HepG2 (cell line): ENCODE measurements at regions not wholly inside any gene's neighbourhood (a gene's known extent, or its start where the extent isn't known, plus 50 kb on each side); places are given as distances from the start of the nearest gene placed in this dataset.
A peak's percentile ranks its signal among the peaks of the same experiment; 100 is the strongest.

ENCODE experiments used
- ATAC-seq: fragments of 200-7000 bp; cut with Tn5 transposase; 3 replicates; pipeline ENCODE4 v1.9.1; 2020; ENCODE audit warnings: mild to moderate bottlenecking, moderate library complexity
- BruUV-seq: library from RNA; stranded (reverse); fragments of 400-500 nt; replicated peaks from 2 replicates; lab custom pipeline; 2021; lab: Mats Ljungman, UMichigan
- CTCF ChIA-PET: fragments of 300-600 bp; formaldehyde crosslinking; extraction: SDS; loops from one replicate; lab custom pipeline; 2021; ENCODE audit warnings: low total read pairs, inconsistent platforms, low intra/inter-chr PET ratio; lab: Yijun Ruan, JAX
- POLR2A ChIA-PET: fragments of 350-600 bp; sonication (Branson Sonifier 250); formaldehyde crosslinking; loops from one replicate; lab custom pipeline; 2020; ENCODE audit warnings: antibody characterized with exemption, inconsistent platforms; lab: Yijun Ruan, JAX
- DNase-seq: peaks from one replicate; pipeline ENCODE4 v3.0.0-alpha.2; 2015; ENCODE audit warnings: low spot score
- FAIRE-seq: peaks from 3 replicates; lab custom pipeline; 2011; peaks lifted over from hg19 to GRCh38; lab: Jason Lieb, UNC
- H2AFZ ChIP-seq: one replicate; pipeline ENCODE4 v1.6.1; 2011; ENCODE audit warnings: low read length, inconsistent platforms
- H3K27ac ChIP-seq: fragments of 300-600 bp; 3 replicates; pipeline ENCODE4 v1.8.0; 2011; ENCODE audit warnings: mixed run types, mild to moderate bottlenecking, mixed read lengths, low read length, inconsistent platforms; ENCODE audit not compliant: insufficient read depth; ENCODE audit errors: extremely low read length
- H3K27me3 ChIP-seq, 2 experiments: fragments of 200-600 bp in 1 of 2; 2 replicates in 1 of 2; 3 replicates in 1 of 2; pipeline versions ENCODE4 v1.6.0 to v1.8.0; 2011; ENCODE audit warnings: low read length in 2 of 2, mild to moderate bottlenecking in 2 of 2, moderate library complexity in 2 of 2, inconsistent platforms in 1 of 2; ENCODE audit not compliant: insufficient read depth in 2 of 2, control insufficient read depth in 1 of 2
- H3K36me3 ChIP-seq, 2 experiments: fragments of 200-600 bp in 1 of 2; replicated peaks in 1 of 2; 2 replicates in 1 of 2; 3 replicates in 1 of 2; pipeline versions ENCODE4 v1.5.1 to v1.8.0; 2011; ENCODE audit warnings: low read length in 2 of 2, inconsistent platforms in 1 of 2; ENCODE audit not compliant: insufficient read depth in 2 of 2, control insufficient read depth in 1 of 2
- H3K4me1 ChIP-seq: 2 replicates; pipeline ENCODE4 v1.5.1; 2012; ENCODE audit warnings: low read length, inconsistent platforms; ENCODE audit not compliant: insufficient read depth
- H3K4me2 ChIP-seq: 2 replicates; pipeline ENCODE4 v1.6.0; 2011; ENCODE audit warnings: low read depth, low read length, inconsistent platforms
- H3K4me3 ChIP-seq, 3 experiments: fragments of 200-600 bp in 1 of 3; sonication (generic), shearing (Covaris generic) in 1 of 3; replicated peaks in 1 of 3; 2 replicates each; pipeline ENCODE4 v1.5.1; 2011 to 2016; ENCODE audit warnings: low read length in 3 of 3, inconsistent platforms in 2 of 3, low read depth in 2 of 3, mild to moderate bottlenecking in 2 of 3, control low read depth in 1 of 3, mixed read lengths in 1 of 3; ENCODE audit not compliant: insufficient read depth in 1 of 3
- H3K79me2 ChIP-seq: one replicate; pipeline ENCODE4 v1.6.1; 2011; ENCODE audit warnings: low read length, inconsistent platforms; ENCODE audit not compliant: insufficient read depth
- H3K9ac ChIP-seq: 2 replicates; pipeline ENCODE4 v1.6.0; 2011; ENCODE audit warnings: mild to moderate bottlenecking, low read depth, low read length, inconsistent platforms; ENCODE audit not compliant: insufficient read depth
- H3K9me3 ChIP-seq: 2 replicates; pipeline ENCODE4 v1.5.1; 2012; ENCODE audit warnings: mild to moderate bottlenecking, low read length
- H4K20me1 ChIP-seq: 2 replicates; pipeline ENCODE4 v1.6.0; 2011; ENCODE audit warnings: inconsistent platforms, mild to moderate bottlenecking, low read length, moderate library complexity; ENCODE audit not compliant: insufficient read depth
- ARNT2 ChIP-seq: sonication (generic); formaldehyde crosslinking; IDR thresholded peaks from 2 replicates; pipeline ENCODE4 v1.8.0; 2022; ENCODE audit warnings: mild to moderate bottlenecking, low read depth, missing genetic modification reagents, moderate library complexity
- CEBPB ChIP-seq: IDR thresholded peaks from 2 replicates; pipeline ENCODE4 v1.6.1; 2011; ENCODE audit warnings: low read depth, low read length, improper control_type of control experiment, borderline replicate concordance
- FOXO1 ChIP-seq: sonication (generic); formaldehyde crosslinking; IDR thresholded peaks from 2 replicates; pipeline ENCODE4 v1.4.0; 2020; ENCODE audit warnings: missing genetic modification reagents
- HDAC1 ChIP-seq: sonication (generic); formaldehyde crosslinking; IDR thresholded peaks from 2 replicates; pipeline ENCODE4 v1.5.1; 2020; ENCODE audit warnings: mild to moderate bottlenecking, missing genetic modification reagents
- HES4 ChIP-seq: sonication (generic); formaldehyde crosslinking; IDR thresholded peaks from 2 replicates; pipeline ENCODE4 v1.9.0; 2021; ENCODE audit warnings: mild to moderate bottlenecking, missing genetic modification reagents, borderline replicate concordance
- HOXD1 ChIP-seq: sonication (generic); formaldehyde crosslinking; IDR thresholded peaks from 2 replicates; pipeline ENCODE4 v1.5.0; 2020; ENCODE audit warnings: missing genetic modification reagents
- JUN ChIP-seq: sonication (generic); formaldehyde crosslinking; IDR thresholded peaks from 2 replicates; pipeline ENCODE4 v1.4.0; 2020; ENCODE audit warnings: mild to moderate bottlenecking, missing genetic modification reagents
- MED8 ChIP-seq: sonication (generic); formaldehyde crosslinking; IDR thresholded peaks from 2 replicates; pipeline ENCODE4 v1.8.1; 2023; ENCODE audit warnings: mild to moderate bottlenecking, missing genetic modification reagents; ENCODE audit not compliant: insufficient replicate concordance
- NFE2L2 ChIP-seq: fragments of 150-350 bp; IDR thresholded peaks from 2 replicates; pipeline ENCODE4 v1.6.1; 2014; ENCODE audit warnings: low read length
- POLR2A ChIP-seq, 2 experiments: IDR thresholded peaks; 2 replicates each; pipeline ENCODE4 v1.6.1; 2011; ENCODE audit warnings: low read depth in 2 of 2, low read length in 2 of 2, mild to moderate bottlenecking in 1 of 2, moderate library complexity in 1 of 2; ENCODE audit not compliant: insufficient read depth in 1 of 2
- ZNF274 ChIP-seq: sonication (generic); formaldehyde crosslinking; IDR thresholded peaks from 2 replicates; pipeline ENCODE4 v1.5.1; 2020; ENCODE audit warnings: mild to moderate bottlenecking, missing genetic modification reagents
- ZNF382 ChIP-seq: sonication (generic); formaldehyde crosslinking; IDR thresholded peaks from 2 replicates; pipeline ENCODE4 v1.5.0; 2020; ENCODE audit warnings: missing genetic modification reagents, mild to moderate bottlenecking, borderline replicate concordance
- WGBS: methylation state at CpG from one replicate; pipeline ENCODE4 v1.1.6; 2017; ENCODE audit warnings: low lambda C conversion rate; 5-methylcytosine and 5-hydroxymethylcytosine counted together
- in situ Hi-C: cut with HindIII; loops from 2 replicates; pipeline ENCODE4 v1.10.0; 2017; ENCODE audit warnings: low pct_unique_long_range_greater_than_20kb; ENCODE audit not compliant: extremely low pct_ligation_motif_present
- intact Hi-C: fragments of 100-400 bp; cut with micrococcal nuclease; formaldehyde crosslinking; loops from one replicate; pipeline ENCODE4 v1.10.0; 2022; ENCODE audit not compliant: unreplicated experiment
- TF ChIP-seq, protein P1 (sequence below): sonication (generic); formaldehyde crosslinking; IDR thresholded peaks from 2 replicates; pipeline ENCODE4 v1.4.0; 2020; ENCODE audit warnings: missing genetic modification reagents
- TF ChIP-seq, protein P2 (sequence below), 2 experiments: sonication (generic) in 1 of 2; formaldehyde crosslinking in 1 of 2; IDR thresholded peaks; 2 replicates each; pipeline versions ENCODE4 v1.4.0 to v1.6.1; 2016 to 2020; ENCODE audit warnings: borderline replicate concordance in 1 of 2, low read depth in 1 of 2, mild to moderate bottlenecking in 1 of 2, missing genetic modification reagents in 1 of 2
- TF ChIP-seq, protein P3 (sequence below): IDR thresholded peaks from 2 replicates; pipeline ENCODE4 v1.6.1; 2016; ENCODE audit warnings: missing compliant biosample characterization, missing genetic modification reagents, borderline replicate concordance

DNA sequence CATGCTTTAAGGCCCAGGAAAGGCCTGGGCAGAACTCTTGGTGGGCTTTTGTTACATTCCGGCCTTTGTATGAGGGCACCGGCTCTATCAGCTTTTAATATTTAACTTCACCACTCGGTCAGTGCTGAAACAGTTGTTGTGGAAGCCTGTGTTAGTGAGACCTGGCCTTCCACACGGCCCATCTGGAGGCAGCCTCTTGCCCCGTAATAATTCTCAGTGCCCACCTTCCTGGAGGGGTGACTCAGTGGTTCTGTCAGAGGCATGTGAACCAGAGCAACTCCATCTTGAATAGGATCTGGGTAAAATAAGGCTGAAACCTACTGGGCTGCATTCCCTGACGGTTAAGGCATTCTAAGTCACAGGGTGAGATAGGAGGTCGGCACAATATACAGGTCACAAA, 162.0 kb upstream of the STS start:
- no peak overlapping the region for H2AFZ ChIP-seq
- ChIA-PET POLR2A (no interaction called here), CTCF (no interaction called here)
- no peak overlapping the region for H3K9ac ChIP-seq
- in situ Hi-C loops (no loop called here), intact Hi-C loops (no loop called here)
- 37% methylated on average over 4 of the region's 7 CpGs for WGBS
- H3K79me2 ChIP-seq, result no peaks in the 10 kb centered on the region
- FAIRE-seq (no peak), ATAC-seq (peak; percentile 61; the same call in 2 of the 3 replicates), DNase-seq (peak; percentile 3)
- H3K36me3 ChIP-seq, result no peaks in the 10 kb centered on the region
- no peaks in the 10 kb centered on the region for H3K27me3 ChIP-seq
- peak overlapping the region; percentile 42 for H3K4me2 ChIP-seq
- H4K20me1 ChIP-seq, result no peaks in the 10 kb centered on the region
- no TSS peak for BruUV-seq
- H3K4me3 ChIP-seq, result no peak overlapping the region
- peaks cover 25% of the 10 kb centered on the region for H3K4me1 ChIP-seq
- H3K27ac ChIP-seq, result no peak overlapping the region
- no peaks in the 10 kb centered on the region for H3K9me3 ChIP-seq
- TF ChIP-seq FOXO1 (CRISPR knock-in tag) (no peak), ZNF274 (CRISPR knock-in tag) (no peak), ARNT2 (no peak), NFE2L2 (no peak), CEBPB (no peak), HOXD1 (CRISPR knock-in tag) (no peak), MED8 (CRISPR knock-in tag) (no peak), HDAC1 (CRISPR knock-in tag) (no peak), HES4 (CRISPR knock-in tag) (no peak), JUN (CRISPR knock-in tag) (no peak), POLR2A (IDR thresholded peaks at IDR 0.05; ENCODE audit: insufficient read depth in 1 of 2, low read depth in 2 of 2, low read length in 2 of 2) (no peak), ZNF382 (CRISPR knock-in tag) (no peak)
- TF ChIP-seq, protein P1, sequence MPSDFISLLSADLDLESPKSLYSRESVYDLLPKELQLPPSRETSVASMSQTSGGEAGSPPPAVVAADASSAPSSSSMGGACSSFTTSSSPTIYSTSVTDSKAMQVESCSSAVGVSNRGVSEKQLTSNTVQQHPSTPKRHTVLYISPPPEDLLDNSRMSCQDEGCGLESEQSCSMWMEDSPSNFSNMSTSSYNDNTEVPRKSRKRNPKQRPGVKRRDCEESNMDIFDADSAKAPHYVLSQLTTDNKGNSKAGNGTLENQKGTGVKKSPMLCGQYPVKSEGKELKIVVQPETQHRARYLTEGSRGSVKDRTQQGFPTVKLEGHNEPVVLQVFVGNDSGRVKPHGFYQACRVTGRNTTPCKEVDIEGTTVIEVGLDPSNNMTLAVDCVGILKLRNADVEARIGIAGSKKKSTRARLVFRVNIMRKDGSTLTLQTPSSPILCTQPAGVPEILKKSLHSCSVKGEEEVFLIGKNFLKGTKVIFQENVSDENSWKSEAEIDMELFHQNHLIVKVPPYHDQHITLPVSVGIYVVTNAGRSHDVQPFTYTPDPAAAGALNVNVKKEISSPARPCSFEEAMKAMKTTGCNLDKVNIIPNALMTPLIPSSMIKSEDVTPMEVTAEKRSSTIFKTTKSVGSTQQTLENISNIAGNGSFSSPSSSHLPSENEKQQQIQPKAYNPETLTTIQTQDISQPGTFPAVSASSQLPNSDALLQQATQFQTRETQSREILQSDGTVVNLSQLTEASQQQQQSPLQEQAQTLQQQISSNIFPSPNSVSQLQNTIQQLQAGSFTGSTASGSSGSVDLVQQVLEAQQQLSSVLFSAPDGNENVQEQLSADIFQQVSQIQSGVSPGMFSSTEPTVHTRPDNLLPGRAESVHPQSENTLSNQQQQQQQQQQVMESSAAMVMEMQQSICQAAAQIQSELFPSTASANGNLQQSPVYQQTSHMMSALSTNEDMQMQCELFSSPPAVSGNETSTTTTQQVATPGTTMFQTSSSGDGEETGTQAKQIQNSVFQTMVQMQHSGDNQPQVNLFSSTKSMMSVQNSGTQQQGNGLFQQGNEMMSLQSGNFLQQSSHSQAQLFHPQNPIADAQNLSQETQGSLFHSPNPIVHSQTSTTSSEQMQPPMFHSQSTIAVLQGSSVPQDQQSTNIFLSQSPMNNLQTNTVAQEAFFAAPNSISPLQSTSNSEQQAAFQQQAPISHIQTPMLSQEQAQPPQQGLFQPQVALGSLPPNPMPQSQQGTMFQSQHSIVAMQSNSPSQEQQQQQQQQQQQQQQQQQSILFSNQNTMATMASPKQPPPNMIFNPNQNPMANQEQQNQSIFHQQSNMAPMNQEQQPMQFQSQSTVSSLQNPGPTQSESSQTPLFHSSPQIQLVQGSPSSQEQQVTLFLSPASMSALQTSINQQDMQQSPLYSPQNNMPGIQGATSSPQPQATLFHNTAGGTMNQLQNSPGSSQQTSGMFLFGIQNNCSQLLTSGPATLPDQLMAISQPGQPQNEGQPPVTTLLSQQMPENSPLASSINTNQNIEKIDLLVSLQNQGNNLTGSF, result no peak
- TF ChIP-seq, protein P2, sequence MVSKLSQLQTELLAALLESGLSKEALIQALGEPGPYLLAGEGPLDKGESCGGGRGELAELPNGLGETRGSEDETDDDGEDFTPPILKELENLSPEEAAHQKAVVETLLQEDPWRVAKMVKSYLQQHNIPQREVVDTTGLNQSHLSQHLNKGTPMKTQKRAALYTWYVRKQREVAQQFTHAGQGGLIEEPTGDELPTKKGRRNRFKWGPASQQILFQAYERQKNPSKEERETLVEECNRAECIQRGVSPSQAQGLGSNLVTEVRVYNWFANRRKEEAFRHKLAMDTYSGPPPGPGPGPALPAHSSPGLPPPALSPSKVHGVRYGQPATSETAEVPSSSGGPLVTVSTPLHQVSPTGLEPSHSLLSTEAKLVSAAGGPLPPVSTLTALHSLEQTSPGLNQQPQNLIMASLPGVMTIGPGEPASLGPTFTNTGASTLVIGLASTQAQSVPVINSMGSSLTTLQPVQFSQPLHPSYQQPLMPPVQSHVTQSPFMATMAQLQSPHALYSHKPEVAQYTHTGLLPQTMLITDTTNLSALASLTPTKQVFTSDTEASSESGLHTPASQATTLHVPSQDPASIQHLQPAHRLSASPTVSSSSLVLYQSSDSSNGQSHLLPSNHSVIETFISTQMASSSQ (IDR thresholded peaks at IDR 0.05; ENCODE audit: low read depth), result no peak
- TF ChIP-seq, protein P2 (CRISPR knock-in tag; IDR thresholded peaks at IDR 0.05; ENCODE audit: borderline replicate concordance), result no peak
- TF ChIP-seq, protein P3, sequence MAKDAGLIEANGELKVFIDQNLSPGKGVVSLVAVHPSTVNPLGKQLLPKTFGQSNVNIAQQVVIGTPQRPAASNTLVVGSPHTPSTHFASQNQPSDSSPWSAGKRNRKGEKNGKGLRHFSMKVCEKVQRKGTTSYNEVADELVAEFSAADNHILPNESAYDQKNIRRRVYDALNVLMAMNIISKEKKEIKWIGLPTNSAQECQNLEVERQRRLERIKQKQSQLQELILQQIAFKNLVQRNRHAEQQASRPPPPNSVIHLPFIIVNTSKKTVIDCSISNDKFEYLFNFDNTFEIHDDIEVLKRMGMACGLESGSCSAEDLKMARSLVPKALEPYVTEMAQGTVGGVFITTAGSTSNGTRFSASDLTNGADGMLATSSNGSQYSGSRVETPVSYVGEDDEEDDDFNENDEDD (CRISPR knock-in tag), result no peak
